Right lobe of liver (tissue), 4 donors: ENCODE measurements at regions not wholly inside any gene's neighbourhood (a gene's known extent, or its start where the extent isn't known, plus 50 kb on each side); places are given as distances from the start of the nearest gene placed in this dataset.

Experiments used
- POLR2A ChIP-seq: fragments of 450-650 bp; IDR thresholded peaks from one replicate; pipeline ENCODE4 v1.6.1; 2017; ENCODE audit warnings: antibody characterized with exemption, mild to moderate bottlenecking
- TF ChIP-seq, protein P1 (sequence below), 4 donors: fragments of 200-600 bp in 3 of 4; fragments of 450-650 bp in 1 of 4; IDR thresholded peaks; one replicate each; pipeline versions ENCODE4 v1.5.1 to v1.8.0; 2016 to 2022; ENCODE audit warnings: antibody characterized with exemption in 4 of 4, mild to moderate bottlenecking in 2 of 4
- donor health status: DM: no; HTN: no; CAD: no.
- donor health status: DM: no; HTN: no; CAD: no.
- donor health status: DM: no; HTN: yes; CAD: no.

- TF ChIP-seq, protein P1, sequence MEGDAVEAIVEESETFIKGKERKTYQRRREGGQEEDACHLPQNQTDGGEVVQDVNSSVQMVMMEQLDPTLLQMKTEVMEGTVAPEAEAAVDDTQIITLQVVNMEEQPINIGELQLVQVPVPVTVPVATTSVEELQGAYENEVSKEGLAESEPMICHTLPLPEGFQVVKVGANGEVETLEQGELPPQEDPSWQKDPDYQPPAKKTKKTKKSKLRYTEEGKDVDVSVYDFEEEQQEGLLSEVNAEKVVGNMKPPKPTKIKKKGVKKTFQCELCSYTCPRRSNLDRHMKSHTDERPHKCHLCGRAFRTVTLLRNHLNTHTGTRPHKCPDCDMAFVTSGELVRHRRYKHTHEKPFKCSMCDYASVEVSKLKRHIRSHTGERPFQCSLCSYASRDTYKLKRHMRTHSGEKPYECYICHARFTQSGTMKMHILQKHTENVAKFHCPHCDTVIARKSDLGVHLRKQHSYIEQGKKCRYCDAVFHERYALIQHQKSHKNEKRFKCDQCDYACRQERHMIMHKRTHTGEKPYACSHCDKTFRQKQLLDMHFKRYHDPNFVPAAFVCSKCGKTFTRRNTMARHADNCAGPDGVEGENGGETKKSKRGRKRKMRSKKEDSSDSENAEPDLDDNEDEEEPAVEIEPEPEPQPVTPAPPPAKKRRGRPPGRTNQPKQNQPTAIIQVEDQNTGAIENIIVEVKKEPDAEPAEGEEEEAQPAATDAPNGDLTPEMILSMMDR (IDR thresholded peaks at IDR 0.05), result no peak
- TF ChIP-seq POLR2A, result no peak
These were observed 102.7 kb upstream of the TRPC6 start for GRCh38 chr11:101686514-101686913.
